Panc1 (cell line): ENCODE measurements at regions not wholly inside any gene's neighbourhood (a gene's known extent, or its start where the extent isn't known, plus 50 kb on each side); places are given as distances from the start of the nearest gene placed in this dataset.

Experiments used
- ATAC-seq: fragments of 200-7000 bp; cut with Tn5 transposase; 2 replicates; pipeline ENCODE4 v1.9.1; 2020; ENCODE audit warnings: mild to moderate bottlenecking, moderate library complexity
- BruUV-seq: library from RNA; stranded (reverse); fragments of 400-500 nt; replicated peaks from 2 replicates; lab custom pipeline; 2021; lab: Mats Ljungman, UMichigan
- CTCF ChIA-PET: fragments of 300-600 bp; sonication (Branson Sonifier 250); formaldehyde crosslinking; loops from one replicate; lab custom pipeline; 2022; ENCODE audit warnings: antibody characterized with exemption; lab: Charles Lee
- POLR2A ChIA-PET: fragments of 300-600 bp; sonication (Branson Sonifier 250); formaldehyde crosslinking; loops from one replicate; lab custom pipeline; 2022; ENCODE audit warnings: antibody characterized with exemption; lab: Charles Lee
- DNase-seq: peaks from one replicate; pipeline ENCODE4 v3.0.0-alpha.2; 2010; ENCODE audit warnings: low read depth, low spot score
- H3K27ac ChIP-seq: 2 replicates; pipeline ENCODE4 v1.5.1; 2011; ENCODE audit warnings: mild to moderate bottlenecking, low read length, inconsistent platforms
- H3K27me3 ChIP-seq: fragments of 200-500 bp; sonication (Bioruptor generic); 2 replicates; pipeline ENCODE4 v1.6.0; 2014; ENCODE audit warnings: low read length, inconsistent platforms; ENCODE audit not compliant: control insufficient read depth, insufficient read depth
- H3K36me3 ChIP-seq: fragments of 200-500 bp; sonication (Bioruptor generic); 2 replicates; pipeline ENCODE4 v1.5.1; 2014; ENCODE audit warnings: inconsistent platforms, mild to moderate bottlenecking, low read length, moderate library complexity; ENCODE audit not compliant: control insufficient read depth, insufficient read depth
- H3K4me1 ChIP-seq: 2 replicates; pipeline ENCODE4 v1.5.1; 2011; ENCODE audit warnings: inconsistent platforms, mild to moderate bottlenecking, low read length, moderate library complexity; ENCODE audit not compliant: control insufficient read depth, insufficient read depth
- H3K4me3 ChIP-seq, 2 experiments: 2 replicates each; pipeline ENCODE4 v1.5.1; 2011 to 2012; ENCODE audit warnings: low read depth in 2 of 2, low read length in 2 of 2, mild to moderate bottlenecking in 2 of 2, inconsistent platforms in 1 of 2, moderate library complexity in 1 of 2
- H3K9me3 ChIP-seq: fragments of 200-500 bp; sonication (Bioruptor generic); 2 replicates; pipeline ENCODE4 v1.5.1; 2014; ENCODE audit warnings: low read depth, mild to moderate bottlenecking, inconsistent platforms, low read length, moderate library complexity; ENCODE audit not compliant: control insufficient read depth, insufficient read depth
- CTCF ChIP-seq: fragments of 450-650 bp; IDR thresholded peaks from 2 replicates; pipeline ENCODE4 v1.5.1; 2017; ENCODE audit warnings: mild to moderate bottlenecking
- POLR2AphosphoS5 ChIP-seq: IDR thresholded peaks from 2 replicates; pipeline ENCODE4 v1.6.1; 2012; ENCODE audit warnings: mild to moderate bottlenecking, low read depth, low read length, moderate library complexity
- REST ChIP-seq, 2 experiments: IDR thresholded peaks; 2 replicates each; pipeline ENCODE4 v1.6.1; 2011 to 2012; ENCODE audit warnings: low read depth in 2 of 2, control low read depth in 1 of 2, low read length in 1 of 2, mild to moderate bottlenecking in 1 of 2, moderate library complexity in 1 of 2; ENCODE audit not compliant: insufficient read depth in 1 of 2
- SIN3A ChIP-seq: IDR thresholded peaks from 2 replicates; pipeline ENCODE4 v1.6.1; 2012; ENCODE audit warnings: low read depth, mild to moderate bottlenecking, low read length, moderate library complexity, borderline replicate concordance; ENCODE audit not compliant: insufficient read depth
- TCF7L2 ChIP-seq: IDR thresholded peaks from 2 replicates; pipeline ENCODE4 v1.6.1; 2011; ENCODE audit warnings: mild to moderate bottlenecking, low read depth, low read length, inconsistent platforms
- in situ Hi-C: cut with HindIII; loops from 2 replicates; pipeline ENCODE4 v1.10.0; 2016; ENCODE audit warnings: low sequenced_read_pairs, low pct_unique_long_range_greater_than_20kb
- intact Hi-C: fragments of 100-400 bp; cut with micrococcal nuclease; formaldehyde crosslinking; loops from one replicate; pipeline ENCODE4 v1.10.0; 2022; ENCODE audit not compliant: unreplicated experiment

GRCh38 chrX:124462931-124463330, 116.6 kb downstream of the SH2D1A start:
- no peak for TF ChIP-seq POLR2AphosphoS5
- no peak for TF ChIP-seq SIN3A
- TF ChIP-seq CTCF = no peak
- TF ChIP-seq TCF7L2 = no peak
- TF ChIP-seq REST (IDR thresholded peaks at IDR 0.05; ENCODE audit: insufficient read depth in 1 of 2, low read depth in 2 of 2, low read length in 1 of 2) = no peak
- no peak overlapping the region for H3K4me3 ChIP-seq
- ChIA-PET CTCF (no interaction called here), POLR2A (interaction anchor here (0.6 kb wide), 1 partner anchor 680 kb away, joined by 3 read pairs; no protein-coding TSS in a partner anchor)
- ATAC-seq = no peak
- H3K4me1 ChIP-seq = no peaks in the 10 kb centered on the region
- no peaks in the 10 kb centered on the region for H3K36me3 ChIP-seq
- no peak for DNase-seq
- no peak overlapping the region for H3K27ac ChIP-seq
- intact Hi-C loops (no loop called here), in situ Hi-C loops (no loop called here)
- no peaks in the 10 kb centered on the region for H3K9me3 ChIP-seq
- H3K27me3 ChIP-seq = no peaks in the 10 kb centered on the region; the same call in 1 of the 2 replicates
- no TSS peak for BruUV-seq

GRCh38 chrX:124467202-124467601, 120.8 kb downstream of the SH2D1A start:
- intact Hi-C loops (no loop called here), in situ Hi-C loops (no loop called here)
- DNase-seq (no peak), ATAC-seq (no peak)
- Histone ChIP-seq H3K9me3 (no peaks in the 10 kb centered on the region), H3K4me3 (no peak overlapping the region), H3K36me3 (no peaks in the 10 kb centered on the region), H3K4me1 (no peaks in the 10 kb centered on the region), H3K27me3 (no peaks in the 10 kb centered on the region; the same call in 1 of the 2 replicates), H3K27ac (no peak overlapping the region)
- no peak for TF ChIP-seq SIN3A
- no peak for TF ChIP-seq TCF7L2
- TF ChIP-seq CTCF = no peak
- no peak for TF ChIP-seq POLR2AphosphoS5
- BruUV-seq = no TSS peak
- POLR2A ChIA-PET = no interaction called here
- CTCF ChIA-PET = no interaction called here
